ENCODE measurements at regions not wholly inside any gene's neighbourhood (a gene's known extent, or its start where the extent isn't known, plus 50 kb on each side); places are given as distances from the start of the nearest gene placed in this dataset.
"Not testable (repeated sequence)": the region's sequence is repeated elsewhere in the genome, so short reads cannot be mapped to it uniquely, and the experiment has no call there.

DNA sequence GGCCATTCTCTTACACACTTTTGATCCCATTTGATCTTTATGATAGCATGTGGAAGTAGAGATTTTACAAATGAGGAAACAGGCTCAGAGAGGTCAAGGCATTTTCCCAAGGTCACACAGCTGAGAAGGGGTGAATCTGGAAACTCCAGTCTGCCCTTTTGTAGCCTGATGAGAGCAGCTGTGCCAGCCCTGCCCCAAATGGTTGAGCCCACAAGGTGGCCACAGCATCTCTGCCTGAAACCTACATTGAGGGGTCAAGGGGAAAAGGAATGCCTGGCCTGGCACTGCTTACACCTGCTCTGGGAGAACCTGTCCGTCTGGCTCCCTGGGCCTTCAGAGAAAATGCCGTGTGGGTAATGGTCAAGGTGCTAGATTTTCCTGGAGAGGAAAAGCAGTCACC, 200.2 kb upstream of the LINGO1 start:
- DNase-seq (ENCODE audit: extremely low spot score) = no peak

DNA sequence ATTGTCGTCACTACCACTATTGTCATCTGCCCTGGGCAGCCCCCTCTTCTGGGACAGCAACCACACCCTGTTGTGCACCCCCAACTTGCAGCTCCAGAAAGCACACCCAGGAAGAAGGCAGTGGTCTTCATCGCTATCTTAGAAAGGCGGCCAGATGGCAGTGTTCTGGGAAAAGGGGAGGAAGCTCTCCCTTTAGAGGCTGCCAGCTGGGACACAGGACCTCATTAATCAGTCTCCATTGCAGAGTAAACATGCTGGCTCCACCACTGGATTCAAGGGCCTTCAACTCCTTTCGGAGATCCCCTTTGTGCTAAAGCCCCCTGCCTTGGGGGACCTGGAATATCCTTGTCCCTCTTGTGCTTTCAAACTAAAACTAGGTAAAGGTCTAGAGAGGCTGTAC, 199.3 kb upstream of the LINGO1 start:
- 40% methylated on average over 4 of the region's 4 CpGs for WGBS
- Histone ChIP-seq H3K9me3 (no peaks in the 10 kb centered on the region), H3K36me3 (no peaks in the 10 kb centered on the region), H3K27me3 (peaks cover 0 to 56% (median 0%) of the 10 kb centered on the region in 4 donors), H3K4me1 (no peaks in the 10 kb centered on the region), H3K4me3 (no peak overlapping the region), H3K27ac (replicated peaks in 1 of 4) (no peak overlapping the region)
- TF ChIP-seq POLR2AphosphoS5 (IDR thresholded peaks at IDR 0.05) (no peak), POLR2A (IDR thresholded peaks at IDR 0.05; ENCODE audit: low read depth) (no peak), EP300 (IDR thresholded peaks at IDR 0.05) (no peak)
- TF ChIP-seq, protein P1, sequence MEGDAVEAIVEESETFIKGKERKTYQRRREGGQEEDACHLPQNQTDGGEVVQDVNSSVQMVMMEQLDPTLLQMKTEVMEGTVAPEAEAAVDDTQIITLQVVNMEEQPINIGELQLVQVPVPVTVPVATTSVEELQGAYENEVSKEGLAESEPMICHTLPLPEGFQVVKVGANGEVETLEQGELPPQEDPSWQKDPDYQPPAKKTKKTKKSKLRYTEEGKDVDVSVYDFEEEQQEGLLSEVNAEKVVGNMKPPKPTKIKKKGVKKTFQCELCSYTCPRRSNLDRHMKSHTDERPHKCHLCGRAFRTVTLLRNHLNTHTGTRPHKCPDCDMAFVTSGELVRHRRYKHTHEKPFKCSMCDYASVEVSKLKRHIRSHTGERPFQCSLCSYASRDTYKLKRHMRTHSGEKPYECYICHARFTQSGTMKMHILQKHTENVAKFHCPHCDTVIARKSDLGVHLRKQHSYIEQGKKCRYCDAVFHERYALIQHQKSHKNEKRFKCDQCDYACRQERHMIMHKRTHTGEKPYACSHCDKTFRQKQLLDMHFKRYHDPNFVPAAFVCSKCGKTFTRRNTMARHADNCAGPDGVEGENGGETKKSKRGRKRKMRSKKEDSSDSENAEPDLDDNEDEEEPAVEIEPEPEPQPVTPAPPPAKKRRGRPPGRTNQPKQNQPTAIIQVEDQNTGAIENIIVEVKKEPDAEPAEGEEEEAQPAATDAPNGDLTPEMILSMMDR (IDR thresholded peaks at IDR 0.05) = no peak
- intact Hi-C loops (cut with DNase I) = no loop called here
- no peak for DNase-seq (ENCODE audit: extremely low spot score)

More for the DNA sequence above, 200.2 kb upstream of the LINGO1 start:
- WGBS = 90% methylated on average over 2 of the region's 2 CpGs
- Histone ChIP-seq H3K27me3 (peaks cover 0 to 65% (median 0%) of the 10 kb centered on the region in 4 donors), H3K4me1 (no peaks in the 10 kb centered on the region), H3K9me3 (no peaks in the 10 kb centered on the region), H3K27ac (replicated peaks in 1 of 4) (no peak overlapping the region), H3K4me3 (no peak overlapping the region), H3K36me3 (no peaks in the 10 kb centered on the region)
- TF ChIP-seq POLR2AphosphoS5 (IDR thresholded peaks at IDR 0.05) (no peak), EP300 (IDR thresholded peaks at IDR 0.05) (no peak), POLR2A (IDR thresholded peaks at IDR 0.05; ENCODE audit: low read depth) (no peak)
- TF ChIP-seq, protein P1 (IDR thresholded peaks at IDR 0.05) = no peak
- intact Hi-C loops (cut with DNase I) = no loop called here

DNA sequence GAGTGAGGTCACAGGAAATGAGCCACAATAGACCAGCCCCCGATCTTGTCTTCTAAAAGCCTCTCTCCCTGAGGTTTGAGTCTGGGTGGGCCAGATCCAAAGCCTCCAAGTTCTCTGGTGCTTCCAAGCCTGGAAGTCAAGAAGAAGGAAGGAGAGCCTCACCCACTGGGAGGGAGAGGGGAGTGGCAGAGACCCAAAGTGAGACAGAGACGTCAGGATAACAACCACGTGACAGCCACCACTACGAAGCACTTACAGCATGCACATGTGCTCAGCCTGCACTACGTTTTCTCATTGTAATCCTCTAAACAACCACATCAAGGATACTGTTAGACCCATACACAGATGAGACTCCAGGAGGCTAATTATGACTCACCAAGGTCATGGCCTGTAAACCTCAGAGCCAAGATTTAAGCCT, 197.3 kb upstream of the LINGO1 start:
- peaks cover 0 to 43% (median 0%) of the 10 kb centered on the region in 4 donors for H3K27me3 ChIP-seq
- WGBS = 53% methylated on average over 5 of the region's 5 CpGs
- no peak for DNase-seq (ENCODE audit: extremely low spot score)
- H3K9me3 ChIP-seq = no peaks in the 10 kb centered on the region
- no peaks in the 10 kb centered on the region for H3K36me3 ChIP-seq
- intact Hi-C loops (cut with DNase I) = no loop called here
- H3K27ac ChIP-seq (replicated peaks in 1 of 4) = no peak overlapping the region
- no peak overlapping the region for H3K4me3 ChIP-seq
- no peaks in the 10 kb centered on the region for H3K4me1 ChIP-seq
- TF ChIP-seq, protein P1 (IDR thresholded peaks at IDR 0.05) = no peak
- no peak for TF ChIP-seq EP300 (IDR thresholded peaks at IDR 0.05)
- TF ChIP-seq POLR2AphosphoS5 (IDR thresholded peaks at IDR 0.05) = no peak
- no peak for TF ChIP-seq POLR2A (IDR thresholded peaks at IDR 0.05; ENCODE audit: low read depth)

DNA sequence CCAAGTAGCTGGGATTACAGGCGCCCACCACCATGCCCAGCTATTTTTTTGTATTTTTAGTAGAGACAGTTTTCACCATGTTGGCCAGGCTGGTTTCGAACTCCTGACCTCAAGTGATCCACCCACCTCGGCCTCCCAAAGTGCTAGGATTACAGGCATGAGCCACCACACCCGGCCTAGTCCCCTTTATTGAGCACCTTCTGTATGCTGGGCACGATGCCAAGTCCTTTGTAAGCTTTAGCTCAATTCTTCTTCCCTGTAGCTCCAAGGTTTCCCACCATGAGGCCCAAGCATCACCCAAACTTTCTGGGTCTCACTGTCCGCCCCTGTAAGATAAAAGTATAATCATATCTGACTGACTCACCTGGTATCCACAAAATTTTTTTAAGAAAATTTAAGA, 196.6 kb upstream of the LINGO1 start:
- H3K9me3 ChIP-seq; H3K36me3 ChIP-seq; H3K4me1 ChIP-seq; H3K27ac ChIP-seq (replicated peaks in 1 of 4); DNase-seq (ENCODE audit: extremely low spot score); H3K4me3 ChIP-seq: not testable (repeated sequence)
- peaks cover 0 to 39% (median 0%) of the 10 kb centered on the region in 4 donors for H3K27me3 ChIP-seq
- WGBS = 91% methylated on average over 6 of the region's 6 CpGs
- intact Hi-C loops (cut with DNase I) = loop anchor here (10.0 kb wide), 1 partner anchor 195 kb away; the partner anchor contains the start of gene LINGO1

DNA sequence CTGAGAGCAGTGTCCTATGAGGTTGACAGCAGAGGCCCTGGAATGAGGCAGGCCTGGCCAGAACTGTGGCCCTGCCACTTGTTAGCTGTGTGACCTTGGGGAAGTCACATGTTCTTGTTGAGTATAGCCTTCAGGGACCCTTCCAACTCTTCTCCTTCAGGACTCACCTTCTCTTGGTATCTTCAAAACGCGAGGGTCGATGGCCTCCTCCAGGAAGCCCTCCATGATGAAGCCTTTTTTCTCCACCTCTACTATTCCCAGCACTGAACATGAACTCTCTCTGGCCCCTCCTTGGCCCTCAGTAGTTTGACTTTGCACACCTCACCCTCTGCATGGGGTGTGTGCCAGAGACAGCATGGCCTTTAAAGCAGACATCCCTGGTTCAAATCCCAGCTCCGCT, 195.1 kb upstream of the LINGO1 start:
- WGBS = 100% methylated on average over 4 of the region's 4 CpGs
- no peak overlapping the region for H3K27ac ChIP-seq (replicated peaks in 1 of 4)
- intact Hi-C loops (cut with DNase I) = loop anchor here (10.0 kb wide), 1 partner anchor 193 kb away; the partner anchor contains the start of gene LINGO1
- H3K27me3 ChIP-seq = peaks cover 0 to 37% (median 0%) of the 10 kb centered on the region in 4 donors
- no peak overlapping the region for H3K4me3 ChIP-seq
- TF ChIP-seq POLR2A (IDR thresholded peaks at IDR 0.05; ENCODE audit: low read depth) (no peak), EP300 (IDR thresholded peaks at IDR 0.05) (no peak), POLR2AphosphoS5 (IDR thresholded peaks at IDR 0.05) (no peak)
- TF ChIP-seq, protein P1 (IDR thresholded peaks at IDR 0.05) = no peak
- H3K36me3 ChIP-seq = no peaks in the 10 kb centered on the region
- no peaks in the 10 kb centered on the region for H3K4me1 ChIP-seq
- no peaks in the 10 kb centered on the region for H3K9me3 ChIP-seq
- DNase-seq (ENCODE audit: extremely low spot score) = no peak
